ENCODE measurements at regions not wholly inside any gene's neighbourhood (a gene's known extent, or its start where the extent isn't known, plus 50 kb on each side); places are given as distances from the start of the nearest gene placed in this dataset.

DNA sequence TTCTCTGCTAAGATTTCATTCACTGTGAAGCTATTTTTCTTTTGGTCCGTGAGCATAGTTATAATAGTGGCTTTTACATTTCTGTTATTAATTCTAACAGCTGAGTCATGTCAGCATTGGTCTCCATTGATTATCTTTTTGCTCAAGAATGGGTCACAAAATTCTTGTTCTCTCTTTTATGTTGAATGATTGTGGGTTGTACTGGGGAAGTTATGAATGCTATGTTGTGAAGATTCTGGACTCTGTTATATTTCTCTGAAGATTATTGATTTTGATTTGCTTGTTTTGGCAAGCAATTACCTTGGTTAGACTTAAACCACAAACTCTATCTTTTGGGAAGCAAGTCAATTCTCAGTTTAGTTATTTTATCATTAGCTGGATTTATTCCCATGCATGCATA lies 98.8 kb downstream of the IRX5 start:
- Histone ChIP-seq H3K4me3 (ENCODE audit: low read depth, low read length) (no peak overlapping the region), H3K9me3 (ENCODE audit: control insufficient read depth, insufficient read depth, low read length) (no peaks in the 10 kb centered on the region), H3K27me3 (ENCODE audit: control insufficient read depth, insufficient read depth, low read length) (peaks cover 4% of the 10 kb centered on the region), H3K36me3 (ENCODE audit: control insufficient read depth, insufficient read depth, low read length) (no peaks in the 10 kb centered on the region), H3K4me1 (ENCODE audit: control insufficient read depth, insufficient read depth, low read length) (no peaks in the 10 kb centered on the region), H3K27ac (ENCODE audit: low read depth, low read length) (no peak overlapping the region)
- DNase-seq (ENCODE audit: low read depth in 4 of 6, low spot score in 6 of 6), result no peak
- WGBS (ENCODE audit: insufficient coverage), result no CpG with 5 or more reads among the region's 1 CpG

DNA sequence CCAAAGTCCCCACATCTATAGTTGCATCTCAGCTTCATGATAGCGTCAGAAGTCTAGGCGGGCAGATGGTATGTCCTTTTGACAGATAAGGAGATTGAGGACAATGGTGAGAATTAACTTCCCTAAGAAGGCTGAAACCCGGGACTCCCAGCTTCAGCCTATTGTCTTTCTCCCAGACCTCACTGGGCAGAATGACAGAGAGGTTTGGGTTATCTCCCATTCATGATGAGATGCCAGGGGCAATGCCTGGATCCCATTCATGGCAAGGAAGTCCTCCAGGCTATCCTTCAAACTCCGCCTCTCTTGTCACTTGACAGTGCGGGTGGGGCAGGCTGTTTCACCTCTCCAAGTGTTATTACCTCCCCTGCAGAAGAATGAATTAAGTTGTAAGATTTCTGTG lies 100.3 kb downstream of the IRX5 start:
- Histone ChIP-seq H3K36me3 (ENCODE audit: control insufficient read depth, insufficient read depth, low read length) (no peaks in the 10 kb centered on the region), H3K9me3 (ENCODE audit: control insufficient read depth, insufficient read depth, low read length) (no peaks in the 10 kb centered on the region), H3K4me3 (ENCODE audit: low read depth, low read length) (no peak overlapping the region), H3K4me1 (ENCODE audit: control insufficient read depth, insufficient read depth, low read length) (no peaks in the 10 kb centered on the region), H3K27me3 (ENCODE audit: control insufficient read depth, insufficient read depth, low read length) (peaks cover 4% of the 10 kb centered on the region), H3K27ac (ENCODE audit: low read depth, low read length) (no peak overlapping the region)
- 44% methylated on average over 1 of the region's 5 CpGs for WGBS (ENCODE audit: insufficient coverage)
- no peak for DNase-seq (ENCODE audit: low read depth in 4 of 6, low spot score in 6 of 6)

DNA sequence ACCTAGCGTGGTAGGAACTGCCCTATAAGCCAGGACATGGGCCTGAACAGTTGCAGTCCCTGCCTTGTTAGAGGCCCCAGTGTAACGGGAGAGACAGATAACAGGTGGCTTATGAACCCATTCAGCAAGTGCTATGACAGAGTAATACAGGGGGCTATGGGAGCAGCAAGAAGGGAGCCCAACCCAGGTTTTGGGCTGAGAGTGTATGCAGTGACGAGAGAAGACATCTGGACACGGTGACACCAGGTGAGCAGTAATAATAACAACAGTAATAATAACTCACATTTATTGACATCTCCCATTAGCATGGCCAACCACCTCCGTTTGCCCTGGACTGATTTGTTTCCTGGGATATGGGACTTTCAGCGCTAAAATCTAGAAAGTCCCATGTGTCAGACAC lies 100.8 kb downstream of the IRX5 start:
- peaks cover 4% of the 10 kb centered on the region for H3K27me3 ChIP-seq (ENCODE audit: control insufficient read depth, insufficient read depth, low read length)
- no peak overlapping the region for H3K27ac ChIP-seq (ENCODE audit: low read depth, low read length)
- no peaks in the 10 kb centered on the region for H3K36me3 ChIP-seq (ENCODE audit: control insufficient read depth, insufficient read depth, low read length)
- no peaks in the 10 kb centered on the region for H3K9me3 ChIP-seq (ENCODE audit: control insufficient read depth, insufficient read depth, low read length)
- 74% methylated on average over 5 of the region's 6 CpGs for WGBS (ENCODE audit: insufficient coverage)
- H3K4me1 ChIP-seq (ENCODE audit: control insufficient read depth, insufficient read depth, low read length), result peaks cover 5% of the 10 kb centered on the region
- H3K4me3 ChIP-seq (ENCODE audit: low read depth, low read length), result no peak overlapping the region
- no peak for DNase-seq (ENCODE audit: low read depth in 4 of 6, low spot score in 6 of 6)

DNA sequence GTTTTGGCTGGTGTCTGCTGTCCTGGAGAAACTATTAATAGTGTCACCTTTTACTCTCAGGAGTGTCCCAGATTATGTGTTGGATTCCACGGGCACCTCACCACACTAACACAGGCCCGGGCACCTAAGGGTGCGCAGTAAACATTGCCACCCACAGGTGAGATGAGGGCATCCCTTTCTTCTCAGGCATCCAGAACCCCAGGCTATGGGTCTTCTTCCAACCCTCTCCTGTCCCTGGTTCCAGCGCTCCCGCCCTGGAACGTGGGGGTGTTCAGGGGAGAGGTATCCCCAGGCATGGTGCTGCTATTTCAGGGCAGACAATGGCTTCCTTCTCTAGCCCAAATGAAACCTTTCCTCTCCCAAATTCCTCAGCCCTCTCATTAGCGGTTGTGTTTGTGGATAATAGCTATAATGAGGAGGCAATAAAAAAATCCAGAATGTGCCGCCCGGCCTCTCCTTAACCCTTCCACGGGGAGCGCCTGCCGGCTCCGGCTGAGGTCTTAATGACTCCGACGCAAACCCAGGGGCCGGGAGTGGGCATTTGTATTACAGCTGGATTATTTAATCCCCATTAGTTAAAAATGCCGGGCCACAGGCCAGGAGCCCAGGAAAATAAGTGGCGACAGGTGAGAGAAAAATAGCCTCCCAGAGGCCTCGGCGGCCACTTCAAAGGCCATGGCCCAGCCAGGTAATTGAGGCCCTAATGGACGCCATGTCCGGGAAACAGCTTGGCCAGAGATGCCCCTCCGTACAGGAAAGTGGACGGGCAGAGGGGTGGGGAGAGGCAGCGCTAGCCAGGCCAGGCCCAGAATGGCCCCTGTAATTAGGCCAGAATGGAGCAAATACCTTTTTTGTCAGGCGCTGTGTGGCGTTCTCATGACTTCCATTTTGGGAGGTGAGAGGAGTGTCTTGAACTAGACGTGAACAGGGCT lies 102.8 kb downstream of the IRX5 start:
- H3K36me3 ChIP-seq (ENCODE audit: control insufficient read depth, insufficient read depth, low read length), result no peaks in the 10 kb centered on the region
- 70% methylated on average over 22 of the region's 28 CpGs for WGBS (ENCODE audit: insufficient coverage)
- peaks cover 9% of the 10 kb centered on the region for H3K4me1 ChIP-seq (ENCODE audit: control insufficient read depth, insufficient read depth, low read length)

DNA sequence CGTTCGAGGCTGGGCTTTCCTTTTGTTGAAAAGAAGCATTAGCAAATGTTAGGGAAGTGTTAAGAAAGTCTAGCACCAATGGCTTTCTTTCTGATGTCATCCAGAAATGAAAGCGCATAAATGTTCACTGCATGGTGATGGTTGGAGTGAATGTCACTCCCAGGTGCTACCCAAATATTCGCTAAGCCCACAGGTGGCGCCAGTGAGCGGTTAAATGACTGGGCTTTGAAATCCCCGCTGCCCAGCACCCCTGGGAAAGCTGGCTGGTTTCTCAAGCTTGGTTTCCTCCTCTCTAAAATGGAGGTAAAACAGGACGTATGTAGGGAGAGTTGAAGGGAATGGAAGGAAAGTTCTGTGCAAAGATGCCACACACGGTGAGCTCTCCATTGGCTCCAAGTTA lies 104.4 kb downstream of the IRX5 start:
- no peaks in the 10 kb centered on the region for H3K9me3 ChIP-seq (ENCODE audit: control insufficient read depth, insufficient read depth, low read length)
- H3K4me1 ChIP-seq (ENCODE audit: control insufficient read depth, insufficient read depth, low read length), result peaks cover 9% of the 10 kb centered on the region
- no peaks in the 10 kb centered on the region for H3K36me3 ChIP-seq (ENCODE audit: control insufficient read depth, insufficient read depth, low read length)
- no peak overlapping the region for H3K4me3 ChIP-seq (ENCODE audit: low read depth, low read length)
- peaks cover 4% of the 10 kb centered on the region for H3K27me3 ChIP-seq (ENCODE audit: control insufficient read depth, insufficient read depth, low read length)
- DNase-seq (ENCODE audit: low read depth in 4 of 6, low spot score in 6 of 6), result peak in 1 of 6 donors; percentile 36
- WGBS (ENCODE audit: insufficient coverage), result 40% methylated on average over 9 of the region's 9 CpGs
- H3K27ac ChIP-seq (ENCODE audit: low read depth, low read length), result no peak overlapping the region

More for the DNA sequence above, 102.8 kb downstream of the IRX5 start:
- Histone ChIP-seq H3K4me3 (ENCODE audit: low read depth, low read length) (no peak overlapping the region), H3K27ac (ENCODE audit: low read depth, low read length) (no peak overlapping the region), H3K27me3 (ENCODE audit: control insufficient read depth, insufficient read depth, low read length) (peaks cover 4% of the 10 kb centered on the region), H3K9me3 (ENCODE audit: control insufficient read depth, insufficient read depth, low read length) (no peaks in the 10 kb centered on the region)
- DNase-seq (ENCODE audit: low read depth in 4 of 6, low spot score in 6 of 6), result peak in 1 of 6 donors; percentile 33

DNA sequence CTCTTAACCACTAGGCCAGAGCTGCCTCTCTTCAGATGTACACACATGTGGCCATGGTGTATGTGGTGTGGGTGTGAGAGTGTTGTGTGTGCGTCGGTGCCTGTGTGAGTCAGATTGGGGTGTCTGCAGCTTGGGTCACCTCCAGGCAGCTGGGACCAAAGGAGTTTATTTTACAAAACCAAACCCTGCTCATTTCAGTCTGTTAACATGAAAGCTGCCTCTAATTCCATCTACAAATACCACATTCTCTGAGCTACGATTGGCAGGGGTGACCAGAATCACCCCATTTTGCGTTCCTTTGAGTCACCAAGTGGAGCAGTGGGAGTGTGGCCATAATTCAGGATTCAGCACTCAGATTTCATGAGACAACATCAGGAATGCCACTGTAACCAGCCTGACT lies 105.3 kb downstream of the IRX5 start:
- peaks cover 4% of the 10 kb centered on the region for H3K27me3 ChIP-seq (ENCODE audit: control insufficient read depth, insufficient read depth, low read length)
- WGBS (ENCODE audit: insufficient coverage), result 73% methylated on average over 2 of the region's 4 CpGs
- no peaks in the 10 kb centered on the region for H3K9me3 ChIP-seq (ENCODE audit: control insufficient read depth, insufficient read depth, low read length)
- H3K4me3 ChIP-seq (ENCODE audit: low read depth, low read length), result no peak overlapping the region
- H3K27ac ChIP-seq (ENCODE audit: low read depth, low read length), result no peak overlapping the region
- peaks cover 9% of the 10 kb centered on the region for H3K4me1 ChIP-seq (ENCODE audit: control insufficient read depth, insufficient read depth, low read length)
- H3K36me3 ChIP-seq (ENCODE audit: control insufficient read depth, insufficient read depth, low read length), result no peaks in the 10 kb centered on the region
- no peak for DNase-seq (ENCODE audit: low read depth in 4 of 6, low spot score in 6 of 6)

DNA sequence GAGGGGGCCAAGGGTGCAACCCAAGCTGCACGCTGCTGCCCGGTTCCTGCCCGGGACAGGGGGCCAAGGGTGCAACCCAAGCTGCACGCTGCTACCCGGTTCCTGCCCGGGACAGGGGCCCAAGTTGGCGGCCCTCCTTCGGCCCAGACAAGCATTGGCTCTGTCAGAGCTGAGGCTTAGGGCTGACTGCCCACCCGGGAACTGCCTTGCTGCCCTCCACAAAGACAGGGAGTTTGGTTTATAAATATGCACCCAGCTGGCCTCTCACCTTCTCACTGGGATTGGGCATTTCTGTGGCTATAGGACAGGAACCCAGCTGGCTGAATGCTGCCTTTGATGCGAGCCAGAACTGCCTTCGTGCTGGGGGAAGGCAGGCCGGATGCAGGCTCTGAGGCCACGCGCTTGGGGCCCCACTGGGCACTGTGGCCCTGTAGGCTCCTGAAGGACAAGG lies 105.7 kb downstream of the IRX5 start:
- peak in 1 of 6 donors; percentile 14 for DNase-seq (ENCODE audit: low read depth in 4 of 6, low spot score in 6 of 6)
- Histone ChIP-seq H3K36me3 (ENCODE audit: control insufficient read depth, insufficient read depth, low read length) (no peaks in the 10 kb centered on the region), H3K27ac (ENCODE audit: low read depth, low read length) (no peak overlapping the region), H3K27me3 (ENCODE audit: control insufficient read depth, insufficient read depth, low read length) (peaks cover 4% of the 10 kb centered on the region), H3K4me1 (ENCODE audit: control insufficient read depth, insufficient read depth, low read length) (peaks cover 9% of the 10 kb centered on the region), H3K4me3 (ENCODE audit: low read depth, low read length) (no peak overlapping the region), H3K9me3 (ENCODE audit: control insufficient read depth, insufficient read depth, low read length) (no peaks in the 10 kb centered on the region)
- WGBS (ENCODE audit: insufficient coverage), result 61% methylated on average over 13 of the region's 14 CpGs

DNA sequence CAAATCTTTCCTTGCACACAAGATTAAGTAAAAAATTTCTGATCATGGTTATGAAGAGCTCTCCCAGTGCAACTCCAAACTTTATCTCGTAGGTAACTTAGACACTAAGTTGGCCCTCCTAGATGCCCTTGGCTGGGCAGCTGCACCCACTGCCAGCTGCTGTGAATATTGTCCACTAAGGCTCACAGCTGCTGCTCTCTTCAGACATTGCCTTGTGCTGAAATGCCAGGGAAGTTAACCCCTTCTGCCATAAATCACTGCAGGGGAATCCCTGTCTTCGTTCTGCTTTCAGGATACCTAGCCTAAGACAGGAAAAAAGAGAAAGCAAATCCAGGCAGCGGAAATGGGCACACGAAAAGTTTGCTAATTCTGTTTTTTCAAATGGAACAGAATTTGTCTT lies 106.4 kb downstream of the IRX5 start:
- Histone ChIP-seq H3K27me3 (ENCODE audit: control insufficient read depth, insufficient read depth, low read length) (peaks cover 4% of the 10 kb centered on the region), H3K4me1 (ENCODE audit: control insufficient read depth, insufficient read depth, low read length) (peaks cover 9% of the 10 kb centered on the region), H3K9me3 (ENCODE audit: control insufficient read depth, insufficient read depth, low read length) (no peaks in the 10 kb centered on the region), H3K27ac (ENCODE audit: low read depth, low read length) (no peak overlapping the region), H3K4me3 (ENCODE audit: low read depth, low read length) (no peak overlapping the region), H3K36me3 (ENCODE audit: control insufficient read depth, insufficient read depth, low read length) (no peaks in the 10 kb centered on the region)
- DNase-seq (ENCODE audit: low read depth in 4 of 6, low spot score in 6 of 6), result peak in 1 of 6 donors; percentile 18
- 83% methylated on average over 1 of the region's 4 CpGs for WGBS (ENCODE audit: insufficient coverage)

DNA sequence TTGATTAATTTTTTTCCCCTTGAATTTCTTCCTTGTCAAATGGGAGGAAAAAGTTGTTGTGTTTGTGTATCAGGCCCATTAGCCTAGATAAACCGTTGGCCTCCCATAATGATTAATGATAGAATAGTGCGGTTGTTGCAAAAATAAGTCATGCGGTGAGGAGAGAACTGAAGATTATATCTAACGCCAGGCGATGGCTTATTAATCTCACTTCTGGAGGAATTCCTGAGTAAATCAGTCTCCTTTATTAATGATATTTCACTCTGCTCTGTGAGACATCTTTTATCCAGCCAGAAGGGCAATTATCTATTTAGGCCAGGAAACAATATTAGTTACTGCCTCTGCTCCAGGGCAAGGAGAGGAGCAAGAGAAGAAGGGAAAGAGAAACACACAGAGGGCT lies 107.3 kb downstream of the IRX5 start:
- no peak overlapping the region for H3K4me3 ChIP-seq (ENCODE audit: low read depth, low read length)
- H3K9me3 ChIP-seq (ENCODE audit: control insufficient read depth, insufficient read depth, low read length), result no peaks in the 10 kb centered on the region
- H3K27me3 ChIP-seq (ENCODE audit: control insufficient read depth, insufficient read depth, low read length), result peaks cover 2% of the 10 kb centered on the region
- 55% methylated on average over 2 of the region's 5 CpGs for WGBS (ENCODE audit: insufficient coverage)
- peaks cover 10% of the 10 kb centered on the region for H3K4me1 ChIP-seq (ENCODE audit: control insufficient read depth, insufficient read depth, low read length)
- no peaks in the 10 kb centered on the region for H3K36me3 ChIP-seq (ENCODE audit: control insufficient read depth, insufficient read depth, low read length)
- no peak overlapping the region for H3K27ac ChIP-seq (ENCODE audit: low read depth, low read length)
- peak in 1 of 6 donors; percentile 73 for DNase-seq (ENCODE audit: low read depth in 4 of 6, low spot score in 6 of 6)

DNA sequence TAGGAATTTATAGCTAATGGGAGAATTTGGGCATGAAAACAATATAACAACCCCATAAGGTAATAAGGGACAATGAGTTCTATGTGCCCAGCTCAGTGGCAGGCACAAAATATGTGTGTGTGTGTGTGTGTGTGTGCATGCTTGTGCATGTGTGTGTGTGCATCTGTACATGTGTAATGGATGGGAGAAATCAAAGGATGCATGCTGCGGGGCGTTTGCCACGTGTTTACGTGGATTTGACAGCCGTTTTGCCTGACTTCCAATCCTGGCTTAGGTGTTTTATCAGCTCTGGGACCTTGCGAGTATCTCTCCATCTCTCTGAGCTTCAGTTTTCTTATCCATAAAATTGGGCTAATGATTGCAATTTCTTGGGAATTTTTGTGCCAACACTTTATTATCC lies 108.4 kb downstream of the IRX5 start:
- DNase-seq (ENCODE audit: low read depth in 4 of 6, low spot score in 6 of 6), result no peak
- Histone ChIP-seq H3K27ac (ENCODE audit: low read depth, low read length) (no peak overlapping the region), H3K27me3 (ENCODE audit: control insufficient read depth, insufficient read depth, low read length) (peaks cover 2% of the 10 kb centered on the region), H3K4me3 (ENCODE audit: low read depth, low read length) (no peak overlapping the region), H3K9me3 (ENCODE audit: control insufficient read depth, insufficient read depth, low read length) (no peaks in the 10 kb centered on the region), H3K4me1 (ENCODE audit: control insufficient read depth, insufficient read depth, low read length) (peaks cover 17% of the 10 kb centered on the region), H3K36me3 (ENCODE audit: control insufficient read depth, insufficient read depth, low read length) (no peaks in the 10 kb centered on the region)
- 90% methylated on average over 2 of the region's 6 CpGs for WGBS (ENCODE audit: insufficient coverage)

Data from spinal cord (tissue), 9 donors.